WTC11 (cell line): ENCODE measurements at regions not wholly inside any gene's neighbourhood (a gene's known extent, or its start where the extent isn't known, plus 50 kb on each side); places are given as distances from the start of the nearest gene placed in this dataset.

Source experiments
- ESRRA ChIP-seq: sonication (generic); formaldehyde crosslinking; IDR thresholded peaks from 2 replicates; pipeline ENCODE4 v1.8.1; 2022; ENCODE audit warnings: mild to moderate bottlenecking, missing genetic modification reagents, borderline replicate concordance
- ETV6 ChIP-seq: sonication (generic); formaldehyde crosslinking; IDR thresholded peaks from 2 replicates; pipeline ENCODE4 v1.8.1; 2022; ENCODE audit warnings: mild to moderate bottlenecking, missing genetic modification reagents
- FOXP4 ChIP-seq: sonication (generic); formaldehyde crosslinking; IDR thresholded peaks from 2 replicates; pipeline ENCODE4 v1.8.0; 2022; ENCODE audit warnings: mild to moderate bottlenecking, missing genetic modification reagents
- MAX ChIP-seq: sonication (generic); formaldehyde crosslinking; IDR thresholded peaks from 2 replicates; pipeline ENCODE4 v1.8.0; 2022; ENCODE audit warnings: mild to moderate bottlenecking, missing genetic modification reagents
- NFATC4 ChIP-seq: fragments of 250-450 bp; sonication (Bioruptor Pico); IDR thresholded peaks from 2 replicates; pipeline ENCODE4 v1.9.0; 2021; ENCODE audit warnings: mild to moderate bottlenecking
- SMAD4 ChIP-seq: sonication (generic); formaldehyde crosslinking; IDR thresholded peaks from 2 replicates; pipeline ENCODE4 v1.8.0; 2022; ENCODE audit warnings: mild to moderate bottlenecking, missing genetic modification reagents
- SP1 ChIP-seq: sonication (generic); formaldehyde crosslinking; conservative IDR thresholded peaks from 2 replicates; pipeline ENCODE4 v1.8.1; 2022; ENCODE audit warnings: missing genetic modification reagents
- ZSCAN18 ChIP-seq: fragments of 250-450 bp; sonication (Bioruptor Pico); IDR thresholded peaks from 2 replicates; pipeline ENCODE4 v2.1.2; 2022; ENCODE audit warnings: mild to moderate bottlenecking, moderate library complexity
- TF ChIP-seq, protein P1 (sequence below): fragments of 200-600 bp; IDR thresholded peaks from 2 replicates; pipeline ENCODE4 v1.8.0; 2022; ENCODE audit warnings: antibody characterized with exemption
- TF ChIP-seq, protein P2 (sequence below): sonication (generic); formaldehyde crosslinking; conservative IDR thresholded peaks from 2 replicates; pipeline ENCODE4 v1.8.1; 2022; ENCODE audit warnings: mild to moderate bottlenecking, missing genetic modification reagents
- TF ChIP-seq, protein P3 (sequence below): sonication (generic); formaldehyde crosslinking; IDR thresholded peaks from 2 replicates; pipeline ENCODE4 v1.8.1; 2023; ENCODE audit warnings: mild to moderate bottlenecking, missing genetic modification reagents, borderline replicate concordance
- TF ChIP-seq, protein P4 (sequence below): sonication (generic); formaldehyde crosslinking; IDR thresholded peaks from 2 replicates; pipeline ENCODE4 v1.8.1; 2022; ENCODE audit warnings: low read depth, mild to moderate bottlenecking, moderate library complexity, missing genetic modification reagents, borderline replicate concordance

- TF ChIP-seq, protein P1, sequence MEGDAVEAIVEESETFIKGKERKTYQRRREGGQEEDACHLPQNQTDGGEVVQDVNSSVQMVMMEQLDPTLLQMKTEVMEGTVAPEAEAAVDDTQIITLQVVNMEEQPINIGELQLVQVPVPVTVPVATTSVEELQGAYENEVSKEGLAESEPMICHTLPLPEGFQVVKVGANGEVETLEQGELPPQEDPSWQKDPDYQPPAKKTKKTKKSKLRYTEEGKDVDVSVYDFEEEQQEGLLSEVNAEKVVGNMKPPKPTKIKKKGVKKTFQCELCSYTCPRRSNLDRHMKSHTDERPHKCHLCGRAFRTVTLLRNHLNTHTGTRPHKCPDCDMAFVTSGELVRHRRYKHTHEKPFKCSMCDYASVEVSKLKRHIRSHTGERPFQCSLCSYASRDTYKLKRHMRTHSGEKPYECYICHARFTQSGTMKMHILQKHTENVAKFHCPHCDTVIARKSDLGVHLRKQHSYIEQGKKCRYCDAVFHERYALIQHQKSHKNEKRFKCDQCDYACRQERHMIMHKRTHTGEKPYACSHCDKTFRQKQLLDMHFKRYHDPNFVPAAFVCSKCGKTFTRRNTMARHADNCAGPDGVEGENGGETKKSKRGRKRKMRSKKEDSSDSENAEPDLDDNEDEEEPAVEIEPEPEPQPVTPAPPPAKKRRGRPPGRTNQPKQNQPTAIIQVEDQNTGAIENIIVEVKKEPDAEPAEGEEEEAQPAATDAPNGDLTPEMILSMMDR: no peak
- TF ChIP-seq ZSCAN18 (CRISPR knock-in tag): no peak
- no peak for TF ChIP-seq ETV6 (CRISPR knock-in tag)
- TF ChIP-seq SP1: no peak
- no peak for TF ChIP-seq MAX (CRISPR knock-in tag)
- TF ChIP-seq NFATC4 (CRISPR knock-in tag): no peak
- no peak for TF ChIP-seq SMAD4 (CRISPR knock-in tag)
- TF ChIP-seq ESRRA (CRISPR knock-in tag): no peak
- TF ChIP-seq, protein P2, sequence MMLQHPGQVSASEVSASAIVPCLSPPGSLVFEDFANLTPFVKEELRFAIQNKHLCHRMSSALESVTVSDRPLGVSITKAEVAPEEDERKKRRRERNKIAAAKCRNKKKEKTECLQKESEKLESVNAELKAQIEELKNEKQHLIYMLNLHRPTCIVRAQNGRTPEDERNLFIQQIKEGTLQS (CRISPR knock-in tag): no peak
- TF ChIP-seq, protein P3, sequence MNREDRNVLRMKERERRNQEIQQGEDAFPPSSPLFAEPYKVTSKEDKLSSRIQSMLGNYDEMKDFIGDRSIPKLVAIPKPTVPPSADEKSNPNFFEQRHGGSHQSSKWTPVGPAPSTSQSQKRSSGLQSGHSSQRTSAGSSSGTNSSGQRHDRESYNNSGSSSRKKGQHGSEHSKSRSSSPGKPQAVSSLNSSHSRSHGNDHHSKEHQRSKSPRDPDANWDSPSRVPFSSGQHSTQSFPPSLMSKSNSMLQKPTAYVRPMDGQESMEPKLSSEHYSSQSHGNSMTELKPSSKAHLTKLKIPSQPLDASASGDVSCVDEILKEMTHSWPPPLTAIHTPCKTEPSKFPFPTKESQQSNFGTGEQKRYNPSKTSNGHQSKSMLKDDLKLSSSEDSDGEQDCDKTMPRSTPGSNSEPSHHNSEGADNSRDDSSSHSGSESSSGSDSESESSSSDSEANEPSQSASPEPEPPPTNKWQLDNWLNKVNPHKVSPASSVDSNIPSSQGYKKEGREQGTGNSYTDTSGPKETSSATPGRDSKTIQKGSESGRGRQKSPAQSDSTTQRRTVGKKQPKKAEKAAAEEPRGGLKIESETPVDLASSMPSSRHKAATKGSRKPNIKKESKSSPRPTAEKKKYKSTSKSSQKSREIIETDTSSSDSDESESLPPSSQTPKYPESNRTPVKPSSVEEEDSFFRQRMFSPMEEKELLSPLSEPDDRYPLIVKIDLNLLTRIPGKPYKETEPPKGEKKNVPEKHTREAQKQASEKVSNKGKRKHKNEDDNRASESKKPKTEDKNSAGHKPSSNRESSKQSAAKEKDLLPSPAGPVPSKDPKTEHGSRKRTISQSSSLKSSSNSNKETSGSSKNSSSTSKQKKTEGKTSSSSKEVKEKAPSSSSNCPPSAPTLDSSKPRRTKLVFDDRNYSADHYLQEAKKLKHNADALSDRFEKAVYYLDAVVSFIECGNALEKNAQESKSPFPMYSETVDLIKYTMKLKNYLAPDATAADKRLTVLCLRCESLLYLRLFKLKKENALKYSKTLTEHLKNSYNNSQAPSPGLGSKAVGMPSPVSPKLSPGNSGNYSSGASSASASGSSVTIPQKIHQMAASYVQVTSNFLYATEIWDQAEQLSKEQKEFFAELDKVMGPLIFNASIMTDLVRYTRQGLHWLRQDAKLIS: no peak
- TF ChIP-seq, protein P4, sequence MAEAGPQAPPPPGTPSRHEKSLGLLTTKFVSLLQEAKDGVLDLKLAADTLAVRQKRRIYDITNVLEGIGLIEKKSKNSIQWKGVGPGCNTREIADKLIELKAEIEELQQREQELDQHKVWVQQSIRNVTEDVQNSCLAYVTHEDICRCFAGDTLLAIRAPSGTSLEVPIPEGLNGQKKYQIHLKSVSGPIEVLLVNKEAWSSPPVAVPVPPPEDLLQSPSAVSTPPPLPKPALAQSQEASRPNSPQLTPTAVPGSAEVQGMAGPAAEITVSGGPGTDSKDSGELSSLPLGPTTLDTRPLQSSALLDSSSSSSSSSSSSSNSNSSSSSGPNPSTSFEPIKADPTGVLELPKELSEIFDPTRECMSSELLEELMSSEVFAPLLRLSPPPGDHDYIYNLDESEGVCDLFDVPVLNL: no peak
- TF ChIP-seq FOXP4 (CRISPR knock-in tag): no peak
These were observed 55.3 kb upstream of the ZNF438 start for GRCh38 chr10:31087011-31087410.
